G401.6 (cell line): ENCODE measurements at regions not wholly inside any gene's neighbourhood (a gene's known extent, or its start where the extent isn't known, plus 50 kb on each side); places are given as distances from the start of the nearest gene placed in this dataset.

ENCODE experiments used
- FAIRE-seq: peaks from 2 replicates; lab custom pipeline; 2012; peaks lifted over from hg19 to GRCh38; lab: Jason Lieb, UNC

DNA sequence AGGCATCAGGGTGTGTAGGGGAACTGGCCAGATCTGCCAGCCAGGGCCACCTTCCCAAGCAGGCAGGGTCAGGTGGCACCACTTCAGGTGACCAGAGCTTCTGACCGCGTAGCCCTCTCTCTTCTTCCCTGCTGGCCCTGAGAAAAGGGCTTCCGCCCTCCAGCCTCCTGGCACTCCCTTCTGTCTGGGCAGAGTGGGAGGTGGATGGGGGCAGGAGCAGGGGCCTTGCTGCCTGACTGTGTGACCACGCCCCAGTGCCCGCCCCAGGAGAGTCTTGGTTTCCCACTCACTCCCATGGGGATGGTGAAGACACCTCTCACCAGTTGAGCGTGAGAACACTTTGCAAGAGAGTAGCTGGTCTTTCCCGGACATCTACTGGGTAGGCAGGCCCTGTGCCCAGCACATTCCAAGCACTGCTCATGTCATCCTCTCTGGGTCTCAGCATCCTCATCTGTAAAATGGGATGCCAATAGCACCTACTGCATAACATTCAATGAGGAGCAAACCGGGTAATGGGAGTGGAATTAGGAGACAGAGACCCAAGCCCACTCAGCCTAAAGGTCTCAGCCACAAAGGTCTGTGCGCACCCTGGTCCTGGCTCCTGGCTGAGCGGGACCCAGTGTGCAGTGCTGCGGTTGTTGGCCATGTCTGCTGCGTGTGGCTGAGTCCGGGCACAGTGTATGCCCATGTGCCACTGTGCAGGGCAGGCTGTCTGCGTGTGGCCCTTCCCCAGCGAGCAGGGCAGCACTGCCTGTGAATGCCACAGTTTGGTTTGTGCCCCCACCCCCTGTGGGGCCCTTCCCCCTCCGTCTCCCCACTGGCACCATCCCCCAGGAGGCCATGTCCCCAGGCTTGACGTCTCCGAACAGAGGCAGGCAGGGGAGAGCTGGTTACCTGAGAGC is 179.1 kb upstream of the IER5L start:
- FAIRE-seq, result no peak

DNA sequence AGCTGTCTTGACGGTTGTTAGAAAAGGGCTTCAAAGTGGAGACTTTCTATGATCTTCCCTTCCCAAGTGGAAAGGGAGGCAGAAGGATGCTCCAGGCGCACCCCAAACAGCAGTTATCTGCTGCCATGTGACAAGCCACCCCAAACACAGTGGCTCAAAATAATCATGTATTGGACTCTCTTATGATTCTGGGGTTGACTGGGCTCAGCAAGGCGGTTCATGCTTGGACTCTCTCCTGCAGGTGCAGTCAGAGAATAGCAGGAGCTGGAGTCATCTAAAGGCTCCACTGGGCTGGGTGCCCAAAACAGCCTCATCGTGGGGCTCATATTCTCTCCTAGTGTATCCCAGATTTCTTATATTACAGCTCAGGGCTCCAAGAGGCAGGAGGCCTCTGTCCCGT is 177.6 kb upstream of the IER5L start:
- FAIRE-seq, result no peak

DNA sequence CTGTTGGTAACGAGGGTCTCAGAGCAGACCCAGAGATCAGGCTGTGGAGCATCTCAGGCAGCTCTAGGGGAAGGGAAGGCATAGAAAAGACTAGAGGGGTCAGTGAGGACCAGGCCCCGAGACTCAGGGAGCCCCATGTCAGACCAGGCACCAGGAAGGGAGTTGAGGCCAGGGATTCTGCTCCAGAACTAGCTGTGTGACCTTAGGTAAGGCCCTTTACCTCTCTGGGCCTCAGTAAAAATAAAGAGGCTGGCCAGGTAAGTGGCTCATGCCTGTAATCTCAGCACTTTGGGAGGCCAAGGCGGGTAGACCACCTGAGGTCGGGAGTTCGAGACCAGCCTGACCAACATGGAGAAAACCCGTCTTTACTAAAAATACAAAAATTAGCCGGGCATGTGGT is 176.4 kb upstream of the IER5L start:
- FAIRE-seq, result no peak

DNA sequence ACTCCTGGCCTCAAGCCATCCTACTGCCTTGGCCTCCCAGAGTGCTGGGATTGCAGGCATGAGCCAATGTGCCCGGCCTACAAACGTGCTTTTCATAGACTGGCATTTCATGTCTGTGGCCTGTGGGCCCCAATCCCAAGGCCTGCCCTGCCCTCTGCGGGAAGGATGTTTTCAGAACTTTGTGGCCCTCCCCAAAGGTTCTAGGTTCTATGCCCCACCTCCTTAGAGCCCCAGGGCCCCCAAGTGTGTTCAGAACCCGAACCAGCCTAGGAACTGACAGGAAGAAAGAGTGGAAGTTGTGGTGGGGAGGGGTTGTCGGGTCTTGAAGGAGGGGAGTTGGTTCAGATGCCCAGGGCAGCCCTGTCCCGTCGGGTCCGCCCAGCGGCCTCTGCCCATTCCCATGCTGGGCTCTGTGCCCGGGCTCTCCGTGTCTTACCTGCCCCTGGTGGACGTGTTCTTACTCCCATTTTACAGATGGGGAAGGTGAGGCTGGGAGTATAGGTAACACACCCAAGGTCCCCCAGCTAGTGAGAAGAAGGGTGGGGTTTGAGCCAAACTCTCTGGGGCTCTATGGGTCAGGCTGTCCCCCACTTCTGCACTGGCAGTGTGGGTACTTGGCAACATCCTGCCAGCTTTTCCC is 175.8 kb upstream of the IER5L start:
- FAIRE-seq, result no peak

DNA sequence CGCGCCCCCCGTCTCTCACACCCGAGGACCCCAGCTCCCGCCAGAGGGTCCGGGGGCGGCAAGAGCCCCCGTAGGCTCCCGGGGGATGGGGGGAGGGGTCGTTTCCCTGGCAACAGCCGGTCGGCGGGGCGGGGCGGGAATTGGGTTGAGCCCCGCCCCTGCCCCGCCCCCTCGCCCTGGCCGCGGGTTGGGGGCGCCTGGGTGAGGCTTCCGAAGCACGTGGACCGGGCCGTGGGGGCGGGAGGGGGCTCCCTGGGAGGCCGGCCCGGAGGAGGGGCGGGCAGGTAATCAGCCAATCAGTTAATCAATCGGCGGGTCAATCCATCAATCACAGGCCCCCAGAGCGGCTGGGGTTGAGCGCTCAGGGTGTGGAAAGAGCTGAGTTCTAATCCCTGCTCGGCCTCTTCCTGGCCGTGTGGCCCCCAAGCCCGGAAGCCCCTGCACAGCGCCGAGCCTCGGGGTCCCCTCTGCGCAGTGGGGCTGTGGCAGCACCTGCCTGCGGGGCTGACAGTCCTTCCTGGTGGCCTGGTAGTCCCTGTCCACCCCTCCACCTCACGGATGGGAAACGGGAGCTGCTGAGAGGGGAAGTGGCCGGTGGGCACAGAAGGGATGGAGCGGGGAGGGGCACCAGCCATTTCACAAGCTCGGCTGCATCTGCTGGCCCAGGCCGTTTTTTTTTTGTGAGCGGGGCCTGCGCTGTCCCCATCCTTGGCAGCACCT is 174.2 kb upstream of the IER5L start:
- peak; percentile 23 for FAIRE-seq

DNA sequence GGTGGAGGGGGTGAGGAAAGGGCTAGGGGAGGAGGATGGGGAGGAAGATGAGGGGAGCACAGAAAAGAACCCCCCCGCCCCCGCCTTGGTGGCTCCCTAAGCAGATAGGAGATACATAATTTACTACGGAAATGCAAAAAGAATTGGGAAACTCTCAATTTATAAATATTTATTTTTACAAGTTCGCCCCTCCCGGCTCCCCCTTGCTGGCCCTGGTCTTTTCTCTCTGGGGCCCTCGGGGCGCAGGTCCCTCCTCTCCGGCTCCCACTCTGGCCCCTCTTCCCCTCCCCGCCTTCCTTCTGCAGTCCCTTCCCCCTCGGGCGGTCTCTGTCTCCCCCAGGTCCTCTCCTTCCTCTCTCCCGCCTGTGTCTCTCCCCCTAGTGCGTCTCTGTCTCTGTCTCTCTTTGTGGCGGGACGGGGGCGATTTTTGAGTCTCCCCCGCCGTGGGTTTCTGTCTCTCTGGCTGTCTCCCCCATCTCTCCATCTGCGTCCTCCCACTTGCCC is 173.6 kb upstream of the IER5L start:
- no peak for FAIRE-seq

DNA sequence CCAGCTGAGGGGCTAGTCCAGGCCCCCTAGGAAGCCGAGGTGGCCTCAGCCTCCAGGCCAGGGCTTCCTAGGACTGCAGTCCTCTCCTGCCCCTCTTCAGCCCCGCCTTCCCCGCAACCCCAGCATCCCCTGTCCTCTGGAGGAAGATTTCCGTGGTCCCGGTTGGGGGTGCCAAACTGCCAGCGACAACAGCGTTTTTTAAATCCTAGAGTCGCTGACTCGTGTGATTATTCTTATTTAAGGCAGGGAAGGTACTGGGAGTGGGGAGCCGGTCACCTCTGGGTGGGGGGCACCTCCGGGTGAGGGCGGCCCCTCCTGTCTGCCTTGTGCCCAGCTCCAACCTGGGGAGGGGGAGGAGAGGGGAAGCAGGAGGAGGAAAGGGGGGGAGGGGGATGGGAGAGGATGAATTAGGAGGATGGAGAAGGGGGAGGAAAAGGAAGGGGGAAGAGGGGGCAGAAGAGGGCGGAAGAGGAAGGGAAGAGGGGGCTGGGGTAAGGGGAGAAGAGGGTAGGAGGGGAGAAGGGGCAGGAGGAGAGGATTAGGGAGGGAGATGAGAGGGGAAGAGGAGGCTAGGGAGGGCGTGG is 173.1 kb upstream of the IER5L start:
- no peak for FAIRE-seq

DNA sequence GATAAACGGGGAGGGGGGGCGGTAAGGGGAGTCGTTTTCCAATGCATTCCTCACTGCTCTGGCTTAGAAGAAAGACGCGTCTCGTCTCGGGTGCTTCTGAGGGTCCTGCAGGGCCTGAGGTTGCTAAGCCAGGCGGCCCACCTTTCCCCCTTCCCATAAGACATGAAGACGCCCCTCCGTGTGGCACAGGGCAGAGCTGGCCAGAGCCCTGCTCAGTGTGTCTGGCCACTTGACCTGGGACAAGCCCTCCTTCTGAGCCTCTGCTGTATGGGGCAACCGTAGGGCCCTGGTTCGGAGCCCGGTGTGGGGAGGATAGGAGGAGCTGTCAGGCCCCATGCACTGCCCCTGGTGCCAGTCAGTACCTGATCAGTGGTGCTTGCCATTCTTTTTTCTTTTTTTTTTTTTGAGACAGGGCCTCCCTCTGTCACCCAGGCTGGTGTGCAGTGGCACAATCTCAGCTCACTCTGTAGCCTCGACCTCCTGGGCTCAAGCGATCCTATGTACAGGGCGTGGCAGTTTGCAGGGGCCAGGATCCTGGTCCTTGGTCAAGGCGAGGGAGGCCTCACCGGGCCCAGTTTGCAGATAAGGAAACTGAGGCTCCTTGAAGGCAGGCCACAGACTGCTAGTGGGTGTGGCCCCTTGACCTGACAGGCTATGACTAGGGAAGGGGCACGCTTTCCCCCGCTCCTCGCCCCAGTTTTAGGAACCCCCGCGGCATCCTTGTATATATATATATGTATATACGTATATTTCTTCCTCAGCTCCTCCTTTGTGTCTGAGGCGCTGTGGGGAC is 172.3 kb upstream of the IER5L start:
- no peak for FAIRE-seq

DNA sequence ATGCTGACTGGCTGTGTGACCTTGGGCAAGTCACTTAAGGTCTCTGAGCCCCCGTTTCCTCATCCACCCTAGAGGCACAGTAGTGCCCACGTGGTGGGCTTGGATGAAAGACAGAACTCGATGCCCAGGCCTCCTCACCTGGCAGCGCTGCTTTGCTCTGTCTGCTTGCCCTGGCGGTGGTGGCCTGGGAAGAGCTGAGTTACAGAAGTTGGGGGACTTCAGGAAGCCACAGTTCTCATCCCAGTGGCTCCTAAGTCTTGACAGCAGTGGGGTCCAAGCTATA is 171.5 kb upstream of the IER5L start:
- no peak for FAIRE-seq

DNA sequence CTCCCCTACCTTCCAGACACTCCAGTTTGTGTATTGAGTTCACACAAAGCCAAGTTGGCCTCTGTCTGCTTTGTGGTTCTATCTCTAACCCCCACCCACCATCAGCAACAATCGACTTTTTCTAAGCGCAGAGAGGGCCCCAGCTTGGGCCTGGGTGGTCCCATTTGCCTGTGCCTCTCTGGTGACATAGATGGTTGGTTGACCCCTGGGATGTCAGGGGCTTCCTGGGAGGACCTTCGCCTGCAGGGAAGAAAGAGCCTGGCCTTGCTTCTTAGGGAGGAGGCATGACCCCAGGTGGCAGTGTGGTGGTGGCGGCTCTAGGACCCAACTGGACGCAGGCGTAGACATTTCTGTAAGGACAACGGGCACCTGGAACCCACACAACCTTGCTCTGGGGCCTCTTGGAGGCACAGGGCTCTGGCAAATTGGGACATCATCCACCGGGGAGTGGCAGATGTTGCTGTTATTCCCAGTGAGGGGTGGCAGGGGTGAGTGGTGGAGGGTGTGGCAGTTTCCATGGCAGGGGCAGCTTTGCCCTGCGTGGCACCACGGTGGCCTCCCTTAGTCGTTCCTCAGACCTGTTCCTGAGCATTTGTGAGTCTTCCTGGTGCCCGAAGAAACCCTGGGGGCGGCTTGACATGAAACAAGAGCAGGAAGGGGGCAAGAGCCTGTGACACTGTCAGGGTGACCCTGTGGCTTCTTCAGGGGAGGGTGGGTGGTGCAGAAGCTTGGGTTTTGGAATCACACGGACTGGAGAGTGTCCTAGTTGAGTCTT is 171.0 kb upstream of the IER5L start:
- FAIRE-seq, result no peak

DNA sequence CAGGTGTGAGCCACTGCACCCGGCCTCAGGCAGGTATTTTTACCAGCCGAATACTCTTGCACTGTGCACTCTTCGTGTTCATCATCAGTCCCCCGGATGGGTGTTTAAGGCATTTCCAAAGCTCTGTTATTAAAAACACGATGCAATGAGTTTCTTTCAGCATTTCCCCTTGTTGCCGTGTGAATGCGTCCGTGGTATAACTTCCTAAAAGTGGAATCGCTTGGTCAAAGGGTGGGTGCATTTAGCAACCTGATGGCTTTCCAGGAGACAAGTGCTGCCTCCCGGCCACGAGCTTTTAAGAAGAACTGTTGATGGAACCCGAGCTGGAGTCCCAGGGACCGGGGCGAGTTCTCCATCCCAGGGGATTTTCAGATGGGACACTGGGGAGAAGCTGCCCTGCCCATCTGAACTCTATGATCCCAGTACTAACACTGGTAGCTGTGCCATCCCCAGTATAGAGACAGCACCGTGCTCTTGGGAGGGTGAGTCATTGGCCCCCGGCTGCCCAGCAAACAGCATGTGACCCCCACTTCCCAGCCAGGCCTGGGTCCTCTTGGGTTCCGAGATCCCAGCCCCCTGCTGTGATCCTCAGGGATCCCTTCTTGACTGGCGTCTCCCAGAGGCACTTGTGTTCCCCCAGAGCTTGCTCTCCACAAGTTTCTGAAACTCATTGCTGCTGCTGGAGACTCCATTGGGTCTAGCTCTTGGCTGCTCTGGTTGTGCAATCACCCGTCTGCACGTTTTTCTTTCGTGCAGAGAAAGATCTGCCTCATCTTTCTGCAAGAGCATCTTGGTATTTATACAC is 169.5 kb upstream of the IER5L start:
- FAIRE-seq, result no peak

DNA sequence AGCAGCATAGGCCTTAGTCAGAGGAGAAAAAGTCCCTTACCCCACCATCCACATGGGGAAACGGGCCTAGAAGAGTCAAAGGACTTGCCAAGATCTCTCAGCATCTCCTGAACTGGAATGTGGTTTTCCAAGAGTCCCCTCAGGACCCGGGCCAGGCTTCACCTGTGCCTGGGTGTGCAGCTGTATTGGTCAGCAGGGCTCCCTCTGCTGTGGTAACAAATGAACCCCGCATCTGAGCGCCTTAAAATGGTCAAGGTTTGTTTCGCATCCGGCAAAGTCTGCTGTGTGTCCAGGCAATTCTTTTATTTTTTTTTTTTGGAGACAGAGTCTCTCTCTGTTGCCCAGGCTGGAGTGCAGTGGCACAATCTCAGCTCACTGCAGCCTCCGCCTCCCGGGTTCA is 168.0 kb upstream of the IER5L start:
- no peak for FAIRE-seq

DNA sequence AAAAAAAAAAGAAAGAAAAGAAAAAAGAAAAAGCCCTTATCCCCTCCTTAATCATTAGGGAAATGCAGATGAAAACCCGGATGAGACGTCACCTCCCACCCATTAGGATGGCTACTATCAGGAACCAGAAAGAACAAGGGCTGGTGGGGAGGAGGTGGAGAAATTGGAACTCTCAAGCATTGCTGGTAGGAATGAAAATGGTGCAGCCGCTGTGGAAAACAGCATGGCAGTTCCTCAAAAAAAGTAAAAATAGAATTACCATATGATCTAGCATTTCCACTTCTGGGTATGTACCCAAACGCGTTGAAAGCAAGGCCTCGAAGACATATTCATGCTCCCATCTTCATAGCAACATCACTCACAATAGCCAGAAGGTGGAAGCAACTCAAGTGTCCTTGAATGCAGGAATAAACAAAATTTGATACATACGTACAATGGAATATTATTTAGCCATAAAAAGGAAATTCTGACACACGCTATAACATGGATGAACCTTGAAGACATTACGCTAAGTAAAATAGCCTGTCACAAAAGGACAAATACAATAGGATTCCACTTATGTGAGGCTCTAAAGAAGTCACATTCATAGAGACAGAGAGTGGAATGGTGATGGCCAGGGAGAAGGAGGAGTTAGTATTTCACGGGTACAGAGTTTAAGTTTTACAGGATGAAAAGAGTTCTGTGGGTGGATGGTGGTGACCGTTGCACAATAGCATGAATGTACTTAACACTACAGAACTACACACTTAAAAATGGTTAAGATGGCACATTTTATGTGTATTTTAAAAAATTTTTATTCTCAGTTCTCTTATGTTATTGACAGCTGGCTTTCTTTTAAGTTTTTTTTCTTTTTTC is 166.8 kb upstream of the IER5L start:
- FAIRE-seq, result peak; percentile 13

DNA sequence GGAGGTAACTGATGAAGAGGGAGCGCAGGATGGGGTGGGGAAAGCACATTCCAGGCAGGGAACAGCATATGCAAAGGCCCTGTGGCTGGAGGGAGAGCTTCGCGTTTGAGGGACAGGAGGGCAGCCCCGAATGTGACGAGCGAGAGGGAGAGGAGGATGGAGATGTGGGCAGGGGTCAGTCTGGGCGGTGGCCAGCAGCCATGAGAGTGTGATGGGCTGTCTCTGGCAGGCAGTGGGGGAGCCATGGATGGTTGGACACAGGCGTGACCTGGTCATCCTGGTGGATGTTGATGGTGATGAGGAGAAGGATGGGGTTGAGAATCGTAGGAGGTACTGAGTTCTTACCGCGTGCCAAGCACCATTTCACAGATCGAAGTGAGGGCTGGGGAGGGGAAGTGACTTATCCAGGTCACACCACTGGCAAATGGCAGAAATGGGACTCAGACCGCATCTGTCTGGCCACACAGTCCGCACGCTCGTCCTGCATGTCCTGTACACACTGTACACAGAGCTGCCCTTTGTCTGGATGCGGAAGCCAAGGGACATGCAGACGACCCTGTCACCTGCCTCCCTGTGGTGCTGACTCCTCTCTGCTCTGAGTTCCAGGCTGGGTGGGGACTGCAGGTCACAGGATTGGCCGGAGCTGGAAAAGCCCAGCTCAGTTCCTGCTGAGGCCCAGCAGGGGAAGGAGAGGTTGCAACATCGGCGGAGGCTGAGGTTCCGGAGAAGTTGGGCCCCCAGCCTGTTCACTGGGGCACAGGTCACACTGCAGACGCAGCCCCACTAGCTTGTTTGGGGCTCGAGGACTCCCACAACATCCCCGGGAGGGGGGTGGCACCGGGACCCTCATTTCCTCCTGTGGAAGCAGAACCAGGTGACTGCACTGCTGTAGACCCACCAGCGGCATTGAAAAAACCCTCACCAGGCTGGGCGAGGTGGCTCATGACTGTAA is 165.6 kb upstream of the IER5L start:
- no peak for FAIRE-seq

DNA sequence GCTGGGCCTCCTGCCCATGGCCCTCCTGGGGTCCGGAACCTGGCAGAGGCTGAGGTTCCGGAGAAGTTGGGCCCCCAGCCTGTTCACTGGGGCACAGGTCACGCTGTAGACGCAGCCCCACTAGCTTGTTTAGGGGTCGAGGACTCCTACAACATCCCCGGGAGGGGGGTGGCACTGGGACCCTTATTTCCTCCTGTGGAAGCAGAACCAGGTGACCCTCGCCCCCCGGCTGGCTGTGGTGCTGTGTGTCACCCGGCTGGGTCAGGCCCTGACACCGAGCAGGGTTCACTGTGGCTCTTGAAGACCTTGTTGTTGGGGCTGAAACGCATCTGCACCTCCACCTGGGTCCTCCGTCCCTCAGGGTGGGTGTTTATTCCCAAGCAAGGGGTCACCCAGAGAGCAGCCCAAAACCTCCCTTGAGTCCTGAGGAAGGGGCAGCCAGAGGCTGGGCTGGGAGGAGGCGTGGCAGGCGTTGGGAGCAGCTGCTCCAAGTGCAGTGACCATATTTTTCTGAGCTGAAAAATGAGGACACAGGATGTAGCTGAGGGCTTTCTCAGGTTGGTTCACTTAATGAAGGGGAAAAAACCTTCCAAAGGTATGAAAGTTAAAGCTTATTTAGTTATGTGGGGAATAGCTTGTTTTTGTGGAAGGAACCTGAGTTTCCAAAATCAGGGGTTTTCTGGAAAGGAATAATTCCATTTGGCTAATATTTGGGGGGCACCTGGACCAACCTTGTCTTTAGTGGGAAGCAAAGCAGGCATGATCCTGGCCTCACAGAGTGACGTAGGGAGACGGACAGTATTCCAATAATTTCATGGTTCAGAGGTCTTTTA is 164.7 kb upstream of the IER5L start:
- no peak for FAIRE-seq

DNA sequence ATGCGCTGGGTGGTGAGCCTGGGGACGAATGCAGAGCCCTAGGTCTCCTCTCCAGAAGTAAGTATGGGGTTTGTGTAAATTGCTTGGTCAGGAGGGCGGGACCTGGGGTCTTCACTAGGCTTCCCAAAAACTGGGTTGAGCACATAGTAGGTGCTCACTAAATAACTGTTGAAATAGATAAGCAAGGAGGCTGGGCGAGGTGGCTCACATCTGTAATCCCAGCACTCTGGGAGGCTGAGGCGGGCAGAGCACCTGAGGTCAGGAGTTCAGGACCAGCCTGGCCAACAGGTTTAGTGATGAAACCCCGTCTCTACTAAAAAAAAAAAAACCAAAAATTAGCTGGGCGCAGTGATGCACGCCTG is 163.9 kb upstream of the IER5L start:
- FAIRE-seq, result no peak
